ENCODE measurements at regions not wholly inside any gene's neighbourhood (a gene's known extent, or its start where the extent isn't known, plus 50 kb on each side); places are given as distances from the start of the nearest gene placed in this dataset.

- no peak for TF ChIP-seq CTCF (conservative IDR thresholded peaks at IDR 0.05 in 1 of 2, IDR thresholded peaks at IDR 0.05 in 1 of 2; ENCODE audit: low read depth in 1 of 2, low read length in 2 of 2)
- no peak for TF ChIP-seq EZH2 (IDR thresholded peaks at IDR 0.05; ENCODE audit: low read length, missing control alignments)
These were observed 194.9 kb upstream of the POU3F3 start for GRCh38 chr2:104658904-104659591.

Measured in fibroblast of lung (primary cell).